SKM-1 (cell line): ENCODE measurements at regions not wholly inside any gene's neighbourhood (a gene's known extent, or its start where the extent isn't known, plus 50 kb on each side); places are given as distances from the start of the nearest gene placed in this dataset.
"Not testable (repeated sequence)": the region's sequence is repeated elsewhere in the genome, so short reads cannot be mapped to it uniquely, and the experiment has no call there.

Source experiments
- DNase-seq: peaks from one replicate; lab custom pipeline; 2025; ENCODE audit not compliant: unreplicated experiment; lab: John Stamatoyannopoulos, UW

DNA sequence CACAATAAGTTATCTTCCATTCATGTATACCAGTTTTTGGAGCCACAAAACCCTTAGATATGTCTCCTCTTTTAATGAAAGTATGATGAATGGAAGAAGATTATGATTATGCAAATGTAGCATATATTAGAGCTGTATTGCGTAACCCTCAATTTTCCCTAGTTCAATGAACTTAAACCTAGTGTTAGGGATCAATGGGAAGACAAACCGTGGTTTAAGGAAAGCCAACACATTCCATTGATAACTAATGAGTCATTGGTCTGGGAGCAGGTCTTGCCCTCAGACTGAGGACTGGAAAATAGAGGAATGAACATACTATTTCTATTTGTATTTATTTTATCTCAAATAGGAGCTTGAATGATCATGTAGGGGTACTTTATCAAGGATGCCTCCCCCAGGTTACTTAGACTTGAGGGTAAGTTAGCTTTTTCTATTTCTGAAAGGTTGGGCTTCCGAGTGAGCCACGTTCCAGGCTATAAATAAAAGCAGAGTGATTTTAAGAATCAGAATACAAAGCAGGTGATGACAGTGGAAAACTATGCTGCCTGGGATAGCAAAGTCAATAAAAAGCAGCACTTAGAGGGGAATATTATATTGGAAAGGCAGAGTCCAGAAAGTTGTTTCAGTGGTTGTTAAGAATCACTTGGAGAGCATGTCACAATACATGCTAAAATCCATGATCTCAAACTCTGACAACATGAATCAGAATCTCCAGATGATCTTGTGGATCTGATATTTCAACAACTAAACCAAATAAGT lies 356.0 kb downstream of the ADAM29 start:
- DNase-seq: no peak

DNA sequence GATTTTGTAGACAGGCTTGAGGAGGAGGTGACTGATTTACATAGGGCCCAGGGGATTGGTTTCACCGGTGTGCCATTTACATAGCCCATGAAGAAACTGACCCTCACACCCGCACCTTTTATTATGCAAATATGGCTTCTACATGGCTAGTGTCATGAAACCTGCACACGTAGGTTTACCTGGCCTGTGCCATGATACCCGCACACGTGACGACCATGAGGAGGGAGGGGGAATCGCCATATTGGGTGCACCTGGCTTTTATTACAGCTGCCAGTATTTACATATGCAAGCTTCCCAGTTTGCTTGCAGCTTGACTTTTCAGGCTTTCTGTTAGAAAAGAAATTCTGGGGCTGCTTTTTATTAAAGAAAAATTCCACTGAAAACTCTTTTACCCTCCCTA lies 359.7 kb downstream of the ADAM29 start:
- DNase-seq: no peak

DNA sequence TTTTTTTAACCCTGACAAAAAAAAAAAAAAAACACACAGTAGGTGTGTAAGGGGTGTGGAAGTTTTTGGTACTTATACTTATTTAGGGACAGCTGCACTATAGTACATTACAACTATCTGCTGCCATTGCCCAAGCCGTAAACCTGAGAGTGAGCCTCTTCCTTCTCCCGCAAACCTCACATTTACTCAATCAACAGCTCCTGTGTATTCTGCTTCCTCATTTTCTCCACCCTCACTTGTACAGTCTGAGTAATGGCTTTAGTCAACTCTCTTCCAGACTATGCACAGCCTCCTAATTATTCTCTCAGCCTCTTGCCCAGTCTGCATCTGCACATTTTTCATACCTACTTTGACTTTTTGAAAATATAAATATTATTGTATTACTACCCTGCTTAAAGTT lies 362.0 kb downstream of the ADAM29 start:
- DNase-seq: peak; percentile 89

GRCh38 chr4:175281894-175282293 lies 363.7 kb downstream of the ADAM29 start:
- DNase-seq: no peak

- DNase-seq: no peak
Observed at GRCh38 chr4:175282407-175282806, 364.2 kb downstream of the ADAM29 start.

- no peak for DNase-seq
Observed at GRCh38 chr4:175290401-175290800, 372.2 kb downstream of the ADAM29 start.

DNA sequence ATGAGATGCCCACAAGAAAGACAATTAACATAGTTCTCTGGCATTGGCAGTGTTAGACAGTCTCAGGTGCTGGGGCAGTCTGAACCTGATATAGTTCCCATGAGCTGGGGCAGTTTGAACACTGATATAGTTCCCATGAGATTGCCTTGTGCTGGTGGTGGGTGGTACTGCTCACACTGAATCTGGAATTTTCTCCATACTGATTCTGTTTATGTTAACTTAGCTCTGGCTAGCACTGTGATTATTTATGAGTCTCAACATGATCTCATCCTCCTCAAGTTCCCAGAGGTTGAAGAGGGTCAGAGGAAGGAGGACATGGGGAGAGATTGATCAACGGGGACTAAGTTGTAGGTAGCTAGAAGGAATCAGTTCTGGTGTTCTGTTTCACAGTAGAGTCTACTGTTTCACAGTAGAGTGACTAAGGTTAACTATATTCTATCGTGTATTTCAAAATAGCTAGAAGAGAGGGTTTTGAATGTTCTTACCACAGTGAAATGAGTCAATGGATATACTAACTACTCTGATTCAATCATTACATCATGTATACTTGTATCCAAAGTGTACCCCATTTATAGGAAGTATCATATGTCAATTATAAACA lies 379.9 kb downstream of the ADAM29 start:
- DNase-seq: no peak

DNA sequence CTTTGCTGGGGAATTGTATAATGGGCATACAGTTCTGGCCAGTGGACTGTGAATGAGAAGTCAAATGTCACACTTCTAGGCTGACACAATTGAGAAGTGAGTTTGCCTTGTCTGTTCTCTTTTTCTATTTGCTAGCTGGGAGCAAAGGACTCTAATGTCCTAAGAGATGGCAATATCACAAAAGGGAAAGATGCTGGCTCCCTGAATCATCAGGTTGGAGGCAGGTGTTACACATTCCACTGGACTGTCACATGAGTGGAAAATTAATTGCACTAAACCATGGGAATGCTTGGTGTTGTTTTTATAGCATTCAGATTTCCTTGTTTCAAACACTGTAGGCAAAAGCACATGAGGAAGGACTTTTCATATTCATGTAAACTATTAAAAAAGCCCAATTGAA lies 388.3 kb downstream of the ADAM29 start:
- DNase-seq: no peak

DNA sequence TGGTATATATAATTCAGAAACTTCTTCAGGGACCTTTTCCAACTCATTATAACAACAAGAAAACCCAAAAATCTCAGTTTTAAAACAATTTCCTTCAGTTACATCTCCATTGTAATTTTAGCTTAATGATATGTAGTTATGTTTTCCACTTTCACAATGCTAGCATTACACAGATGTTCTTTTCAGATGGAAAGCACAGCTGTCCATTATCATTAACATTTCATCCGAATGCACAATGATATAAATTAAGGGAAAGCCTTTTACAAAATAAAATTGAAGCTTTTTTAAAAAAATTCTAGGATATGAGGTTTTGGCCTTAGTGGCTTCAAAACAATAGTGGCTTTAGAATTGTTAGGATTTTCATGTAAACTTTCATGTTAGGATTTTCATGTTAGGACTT lies 389.2 kb downstream of the ADAM29 start:
- DNase-seq: no peak

DNA sequence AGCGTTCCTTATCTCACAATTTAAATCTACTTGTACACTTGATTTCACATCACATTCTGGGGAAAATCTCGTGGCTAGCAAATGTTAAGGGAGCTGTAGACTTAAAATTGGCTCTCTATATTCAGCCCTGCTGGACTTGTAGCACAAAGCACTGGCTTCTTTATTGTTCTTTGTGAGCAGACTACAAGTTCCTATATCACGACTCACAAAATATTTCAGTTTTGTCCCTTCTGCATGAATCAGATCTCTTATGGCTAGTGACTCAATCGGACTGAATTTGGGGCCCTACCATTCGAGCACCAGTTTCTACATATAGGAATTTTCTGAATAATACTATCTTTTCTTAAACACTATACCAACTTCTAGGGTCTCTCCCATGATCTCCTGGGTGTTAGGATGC lies 390.1 kb downstream of the ADAM29 start:
- DNase-seq: no peak

- no peak for DNase-seq
Observed at GRCh38 chr4:175309041-175309440, 390.9 kb downstream of the ADAM29 start.

DNA sequence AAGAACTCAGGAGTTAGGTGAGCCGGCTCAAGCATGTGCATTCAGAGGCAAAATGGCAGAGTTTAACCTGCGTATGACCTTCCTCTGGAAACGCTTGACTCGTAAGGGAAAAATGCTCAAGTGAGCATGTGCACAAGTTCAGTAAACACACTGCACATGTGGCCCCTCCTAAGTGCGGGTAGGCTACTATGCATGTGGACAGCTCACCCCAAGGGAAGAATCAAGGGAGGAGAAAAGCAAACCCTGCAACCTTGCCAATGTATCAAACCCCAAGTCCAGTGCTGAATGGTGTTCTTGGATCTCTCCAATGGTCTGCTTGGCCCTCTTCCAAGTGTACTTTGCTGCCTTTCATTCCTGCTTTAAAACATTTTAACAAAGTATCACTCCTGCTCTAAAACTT lies 407.1 kb downstream of the ADAM29 start:
- DNase-seq: no peak

- no peak for DNase-seq
Observed at GRCh38 chr4:175326796-175327195, 408.6 kb downstream of the ADAM29 start.

DNA sequence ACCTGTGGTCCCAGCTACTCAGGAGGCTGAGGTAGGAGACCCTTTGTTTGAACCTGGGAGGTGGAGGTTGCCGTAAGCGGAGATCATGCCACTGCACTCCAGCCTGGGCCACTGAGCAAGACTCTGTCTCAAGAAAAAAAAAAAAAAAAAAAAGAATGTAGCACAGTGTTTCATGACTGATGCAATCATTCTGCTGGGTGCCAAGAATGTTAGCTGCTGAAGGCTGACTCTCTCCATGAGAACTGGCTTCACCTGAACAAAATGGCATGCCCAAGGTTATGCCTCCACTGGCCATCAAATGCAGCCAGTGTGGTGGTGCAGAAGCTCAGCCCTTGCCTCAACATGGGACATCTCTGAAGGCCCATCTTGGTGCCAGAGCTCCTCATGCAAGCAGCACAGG lies 412.1 kb downstream of the ADAM29 start:
- no peak for DNase-seq

DNA sequence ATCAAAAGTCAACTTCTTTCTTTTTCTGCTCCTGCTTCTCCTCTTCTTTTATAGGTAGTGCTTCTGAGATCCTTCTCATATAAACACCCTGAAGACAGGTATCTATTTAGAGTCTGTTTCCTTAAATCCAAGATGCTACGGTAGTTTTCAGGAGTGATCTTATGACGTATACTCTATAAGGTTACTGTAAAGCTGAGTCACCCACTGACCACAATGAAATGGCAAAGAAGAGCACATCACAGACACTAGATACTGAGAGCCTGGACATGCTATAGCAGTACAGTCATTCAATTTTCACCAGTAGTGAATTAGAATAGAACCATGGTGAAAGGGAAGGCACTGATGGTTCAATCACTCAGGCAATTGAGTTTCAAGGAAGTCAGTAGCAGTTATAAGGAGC lies 412.5 kb downstream of the ADAM29 start:
- no peak for DNase-seq

- DNase-seq: no peak
Observed at GRCh38 chr4:175335331-175335730, 417.2 kb downstream of the ADAM29 start.

DNA sequence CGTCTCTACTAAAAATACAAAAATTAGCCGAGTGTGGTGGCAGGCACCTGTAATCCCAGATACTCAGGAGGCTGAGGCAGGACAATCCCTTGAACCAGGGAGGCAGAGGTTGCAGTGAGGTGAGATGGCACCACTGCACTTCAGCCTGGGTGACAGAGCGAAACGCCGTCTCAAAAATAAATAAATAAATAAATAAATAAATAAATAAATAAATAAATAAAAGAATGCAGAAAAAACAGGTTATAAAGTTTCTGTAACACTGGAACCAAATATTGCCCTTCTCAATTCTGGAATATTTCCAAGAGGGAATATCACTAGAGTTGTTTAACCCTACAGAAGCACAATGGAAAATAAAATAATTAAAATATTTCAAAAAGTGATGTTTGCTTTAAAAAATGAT lies 418.4 kb downstream of the ADAM29 start:
- DNase-seq: not testable (repeated sequence)

DNA sequence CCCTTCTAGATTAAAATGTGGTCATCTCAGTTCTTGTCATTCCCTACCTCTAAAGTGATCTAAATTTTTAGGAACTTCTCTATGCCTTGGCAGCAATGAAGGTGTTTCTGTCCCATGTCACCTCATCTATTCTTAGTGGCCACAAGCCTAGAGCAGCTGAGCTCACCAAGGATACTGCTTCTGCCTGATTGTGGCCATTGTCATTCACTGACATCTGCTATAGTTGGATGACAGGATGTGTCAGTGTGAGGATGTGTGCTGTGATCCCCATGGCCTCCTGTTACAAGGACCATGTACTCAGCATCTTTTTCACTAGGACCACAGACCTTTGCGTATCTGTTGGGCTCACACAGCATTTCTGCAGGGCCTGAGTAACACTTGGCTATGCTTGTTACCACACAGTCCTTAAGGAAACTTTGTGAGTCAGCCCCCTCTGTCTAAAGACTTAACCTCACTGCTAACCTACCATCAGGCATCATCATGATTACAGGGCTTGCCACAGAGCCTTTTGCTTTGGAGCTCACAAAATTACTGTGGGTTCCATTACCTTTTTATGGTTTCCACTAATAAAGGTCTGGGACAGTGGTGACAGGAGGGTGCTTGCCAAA lies 421.0 kb downstream of the ADAM29 start:
- DNase-seq: no peak

DNA sequence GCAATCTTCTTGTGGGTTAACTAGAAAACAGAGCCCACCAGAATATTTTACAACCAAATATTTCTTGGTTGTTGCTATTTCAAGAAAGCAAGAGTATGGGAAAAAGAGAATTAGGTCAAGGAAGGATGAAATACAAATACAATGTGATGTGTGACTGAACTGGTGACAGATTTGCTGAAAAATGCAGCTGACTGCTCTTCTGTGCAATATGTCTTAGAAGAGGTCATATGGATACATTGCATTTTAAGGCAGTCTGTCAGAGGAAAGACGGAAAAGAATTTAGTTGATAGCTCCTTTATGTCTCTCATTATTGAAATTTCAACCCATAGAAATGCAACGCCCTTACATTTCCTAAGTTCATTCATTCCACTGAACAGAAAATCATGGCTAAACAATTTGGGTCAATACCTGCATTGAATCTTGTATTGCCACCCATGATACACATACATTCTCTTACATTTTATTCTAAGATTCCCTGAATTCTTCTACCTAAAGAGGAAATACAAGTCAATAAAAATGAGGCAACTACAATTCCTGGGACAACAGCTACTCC lies 423.1 kb downstream of the ADAM29 start:
- DNase-seq: no peak

- no peak for DNase-seq
Observed at GRCh38 chr4:175346376-175346775, 428.2 kb downstream of the ADAM29 start.

- no peak for DNase-seq
Observed at GRCh38 chr4:175350246-175350645, 432.1 kb downstream of the ADAM29 start.

GRCh38 chr4:175351473-175351872 lies 433.3 kb downstream of the ADAM29 start:
- no peak for DNase-seq
